ENCODE measurements at regions not wholly inside any gene's neighbourhood (a gene's known extent, or its start where the extent isn't known, plus 50 kb on each side); places are given as distances from the start of the nearest gene placed in this dataset.
"Not testable (repeated sequence)": the region's sequence is repeated elsewhere in the genome, so short reads cannot be mapped to it uniquely, and the experiment has no call there.

- no peak overlapping the region for H3K4me3 ChIP-seq (ENCODE audit: low read depth, low read length)
- no peak for TF ChIP-seq CTCF (conservative IDR thresholded peaks at IDR 0.05; ENCODE audit: low read depth, low read length)
- no peak for DNase-seq (ENCODE audit: low read depth)
Measured at GRCh38 chr3:156036258-156037053, 83.9 kb upstream of the KCNAB1 start.

GRCh38 chr3:156037356-156037755 is 83.0 kb upstream of the KCNAB1 start:
- no peak for TF ChIP-seq CTCF (conservative IDR thresholded peaks at IDR 0.05; ENCODE audit: low read depth, low read length)

GRCh38 chr3:156038869-156039268 is 81.5 kb upstream of the KCNAB1 start:
- peak; percentile 42 for DNase-seq (ENCODE audit: low read depth)
- TF ChIP-seq CTCF (conservative IDR thresholded peaks at IDR 0.05; ENCODE audit: low read depth, low read length) = no peak
- no peak overlapping the region for H3K4me3 ChIP-seq (ENCODE audit: low read depth, low read length)

More at GRCh38 chr3:156037356-156037755, 83.0 kb upstream of the KCNAB1 start:
- no peak for DNase-seq (ENCODE audit: low read depth)
- no peak overlapping the region for H3K4me3 ChIP-seq (ENCODE audit: low read depth, low read length)

- no peak overlapping the region for H3K4me3 ChIP-seq (ENCODE audit: low read depth, low read length)
- no peak for TF ChIP-seq CTCF (conservative IDR thresholded peaks at IDR 0.05; ENCODE audit: low read depth, low read length)
- no peak for DNase-seq (ENCODE audit: low read depth)
Measured at GRCh38 chr3:156040041-156040440, 80.3 kb upstream of the KCNAB1 start.

- DNase-seq (ENCODE audit: low read depth); H3K4me3 ChIP-seq (ENCODE audit: low read depth, low read length): not testable (repeated sequence)
Measured at GRCh38 chr3:156041216-156041841, 79.0 kb upstream of the KCNAB1 start.

- not testable (repeated sequence) for DNase-seq (ENCODE audit: low read depth)
Measured at GRCh38 chr3:156041856-156042255, 78.5 kb upstream of the KCNAB1 start.

GRCh38 chr3:156043832-156044633 is 76.3 kb upstream of the KCNAB1 start:
- peak; percentile 67 for TF ChIP-seq CTCF (conservative IDR thresholded peaks at IDR 0.05; ENCODE audit: low read depth, low read length)
- peak; percentile 53 for DNase-seq (ENCODE audit: low read depth)
- not testable (repeated sequence) for H3K4me3 ChIP-seq (ENCODE audit: low read depth, low read length)

More at GRCh38 chr3:156041856-156042255, 78.5 kb upstream of the KCNAB1 start:
- not testable (repeated sequence) for H3K4me3 ChIP-seq (ENCODE audit: low read depth, low read length)

Measured in choroid plexus epithelial cell (primary cell).